ENCODE measurements at regions not wholly inside any gene's neighbourhood (a gene's known extent, or its start where the extent isn't known, plus 50 kb on each side); places are given as distances from the start of the nearest gene placed in this dataset.

- DNase-seq (ENCODE audit: low read depth in 1 of 2, low spot score in 1 of 2) = no peak
These were observed 1783.5 kb upstream of the WWC1 start for GRCh38 chr5:166507810-166508425.

GRCh38 chr5:166509085-166509484, 1782.4 kb upstream of the WWC1 start:
- no peak for DNase-seq (ENCODE audit: low read depth in 1 of 2, low spot score in 1 of 2)

GRCh38 chr5:166517976-166518375, 1773.5 kb upstream of the WWC1 start:
- DNase-seq (ENCODE audit: low read depth in 1 of 2, low spot score in 1 of 2) = no peak

- no peak for DNase-seq (ENCODE audit: low read depth in 1 of 2, low spot score in 1 of 2)
These were observed 1768.2 kb upstream of the WWC1 start for GRCh38 chr5:166523206-166523605.

GRCh38 chr5:166529200-166529599, 1762.2 kb upstream of the WWC1 start:
- DNase-seq (ENCODE audit: low read depth in 1 of 2, low spot score in 1 of 2) = no peak

- DNase-seq (ENCODE audit: low read depth in 1 of 2, low spot score in 1 of 2) = no peak
These were observed 1758.8 kb upstream of the WWC1 start for GRCh38 chr5:166532456-166533220.

GRCh38 chr5:166535641-166536040, 1755.8 kb upstream of the WWC1 start:
- no peak for DNase-seq (ENCODE audit: low read depth in 1 of 2, low spot score in 1 of 2)

- DNase-seq (ENCODE audit: low read depth in 1 of 2, low spot score in 1 of 2) = no peak
These were observed 1751.3 kb upstream of the WWC1 start for GRCh38 chr5:166540156-166540555.

- no peak for DNase-seq (ENCODE audit: low read depth in 1 of 2, low spot score in 1 of 2)
These were observed 1740.1 kb upstream of the WWC1 start for GRCh38 chr5:166551384-166551783.

- no peak for DNase-seq (ENCODE audit: low read depth in 1 of 2, low spot score in 1 of 2)
These were observed 1737.7 kb upstream of the WWC1 start for GRCh38 chr5:166553778-166554177.

GRCh38 chr5:166561759-166562158, 1729.7 kb upstream of the WWC1 start:
- no peak for DNase-seq (ENCODE audit: low read depth in 1 of 2, low spot score in 1 of 2)

GRCh38 chr5:166562246-166562645, 1729.2 kb upstream of the WWC1 start:
- no peak for DNase-seq (ENCODE audit: low read depth in 1 of 2, low spot score in 1 of 2)

GRCh38 chr5:166566725-166567124, 1724.7 kb upstream of the WWC1 start:
- no peak for DNase-seq (ENCODE audit: low read depth in 1 of 2, low spot score in 1 of 2)

GRCh38 chr5:166570865-166571264, 1720.6 kb upstream of the WWC1 start:
- DNase-seq (ENCODE audit: low read depth in 1 of 2, low spot score in 1 of 2) = no peak

GRCh38 chr5:166571668-166572067, 1719.8 kb upstream of the WWC1 start:
- DNase-seq (ENCODE audit: low read depth in 1 of 2, low spot score in 1 of 2) = no peak

GRCh38 chr5:166576323-166576722, 1715.1 kb upstream of the WWC1 start:
- DNase-seq (ENCODE audit: low read depth in 1 of 2, low spot score in 1 of 2) = no peak

GRCh38 chr5:166581826-166582225, 1709.6 kb upstream of the WWC1 start:
- DNase-seq (ENCODE audit: low read depth in 1 of 2, low spot score in 1 of 2) = no peak

GRCh38 chr5:166582416-166582815, 1709.0 kb upstream of the WWC1 start:
- no peak for DNase-seq (ENCODE audit: low read depth in 1 of 2, low spot score in 1 of 2)

- no peak for DNase-seq (ENCODE audit: low read depth in 1 of 2, low spot score in 1 of 2)
These were observed 1696.9 kb upstream of the WWC1 start for GRCh38 chr5:166594567-166594966.

GRCh38 chr5:166595274-166595951, 1696.0 kb upstream of the WWC1 start:
- DNase-seq (ENCODE audit: low read depth in 1 of 2, low spot score in 1 of 2) = no peak

GRCh38 chr5:166596043-166596442, 1695.4 kb upstream of the WWC1 start:
- DNase-seq (ENCODE audit: low read depth in 1 of 2, low spot score in 1 of 2) = no peak

- DNase-seq (ENCODE audit: low read depth in 1 of 2, low spot score in 1 of 2) = no peak
These were observed 1689.2 kb upstream of the WWC1 start for GRCh38 chr5:166602271-166602670.
